H7 (cell line): ENCODE measurements at regions not wholly inside any gene's neighbourhood (a gene's known extent, or its start where the extent isn't known, plus 50 kb on each side); places are given as distances from the start of the nearest gene placed in this dataset.
"Not testable (repeated sequence)": the region's sequence is repeated elsewhere in the genome, so short reads cannot be mapped to it uniquely, and the experiment has no call there.

ENCODE experiments used
- DNase-seq: peaks from one replicate; pipeline ENCODE4 v3.0.0; 2012
- H3K27me3 ChIP-seq: 2 replicates; pipeline ENCODE4 v1.6.0; 2011; ENCODE audit warnings: mild to moderate bottlenecking, low read length; ENCODE audit not compliant: control insufficient read depth, insufficient read depth
- H3K36me3 ChIP-seq: replicated peaks from 2 replicates; pipeline ENCODE4 v1.5.1; 2011; ENCODE audit warnings: low read length; ENCODE audit not compliant: control insufficient read depth, insufficient read depth
- H3K4me3 ChIP-seq: 2 replicates; pipeline ENCODE4 v1.5.1; 2011; ENCODE audit warnings: low read depth, mild to moderate bottlenecking, control low read depth, low read length, moderate library complexity; ENCODE audit not compliant: insufficient read depth

- Histone ChIP-seq H3K36me3 (no peaks in the 10 kb centered on the region), H3K27me3 (no peaks in the 10 kb centered on the region), H3K4me3 (no peak overlapping the region)
- DNase-seq, result no peak
Measured at GRCh38 chr10:44267007-44267406, 117.9 kb downstream of the CXCL12 start.

GRCh38 chr10:44264244-44264643, 120.7 kb downstream of the CXCL12 start:
- Histone ChIP-seq H3K27me3 (no peaks in the 10 kb centered on the region), H3K4me3 (no peak overlapping the region), H3K36me3 (no peaks in the 10 kb centered on the region)
- DNase-seq, result no peak

DNA sequence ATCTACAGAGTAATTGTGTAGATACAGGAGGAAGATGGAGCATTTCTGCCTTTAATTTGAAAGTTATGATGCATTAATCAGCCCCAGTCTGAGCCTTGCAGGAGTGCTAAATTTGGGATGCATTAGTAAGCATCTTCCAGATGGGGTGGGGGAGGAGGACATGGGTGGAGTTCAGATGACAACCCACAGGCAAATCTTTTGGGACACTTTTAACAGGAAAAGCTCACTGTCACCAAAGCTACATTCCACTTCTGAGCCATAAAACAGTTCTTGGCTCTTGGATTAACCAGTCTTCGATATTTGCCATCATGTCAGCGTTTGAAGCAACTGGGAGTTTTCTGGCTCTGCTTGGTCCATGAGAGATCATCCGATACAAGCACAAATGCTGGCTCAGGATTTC, 121.1 kb downstream of the CXCL12 start:
- Histone ChIP-seq H3K4me3 (no peak overlapping the region), H3K36me3 (no peaks in the 10 kb centered on the region), H3K27me3 (no peaks in the 10 kb centered on the region)
- DNase-seq, result no peak

- Histone ChIP-seq H3K4me3 (no peak overlapping the region), H3K27me3 (no peaks in the 10 kb centered on the region), H3K36me3 (no peaks in the 10 kb centered on the region)
- no peak for DNase-seq
Measured at GRCh38 chr10:44262551-44263251, 122.2 kb downstream of the CXCL12 start.

GRCh38 chr10:44261710-44262455, 123.0 kb downstream of the CXCL12 start:
- no peaks in the 10 kb centered on the region for H3K36me3 ChIP-seq
- no peaks in the 10 kb centered on the region for H3K27me3 ChIP-seq
- DNase-seq, result no peak
- H3K4me3 ChIP-seq, result no peak overlapping the region

GRCh38 chr10:44261296-44261695, 123.6 kb downstream of the CXCL12 start:
- no peak overlapping the region for H3K4me3 ChIP-seq
- H3K27me3 ChIP-seq, result no peaks in the 10 kb centered on the region
- DNase-seq, result no peak
- no peaks in the 10 kb centered on the region for H3K36me3 ChIP-seq

- no peaks in the 10 kb centered on the region for H3K27me3 ChIP-seq
- DNase-seq, result no peak
- H3K4me3 ChIP-seq, result no peak overlapping the region
- no peaks in the 10 kb centered on the region for H3K36me3 ChIP-seq
Measured at GRCh38 chr10:44260286-44260928, 124.5 kb downstream of the CXCL12 start.

- Histone ChIP-seq H3K36me3 (no peaks in the 10 kb centered on the region), H3K4me3 (no peak overlapping the region), H3K27me3 (no peaks in the 10 kb centered on the region)
- no peak for DNase-seq
Measured at GRCh38 chr10:44259090-44259874, 125.6 kb downstream of the CXCL12 start.

DNA sequence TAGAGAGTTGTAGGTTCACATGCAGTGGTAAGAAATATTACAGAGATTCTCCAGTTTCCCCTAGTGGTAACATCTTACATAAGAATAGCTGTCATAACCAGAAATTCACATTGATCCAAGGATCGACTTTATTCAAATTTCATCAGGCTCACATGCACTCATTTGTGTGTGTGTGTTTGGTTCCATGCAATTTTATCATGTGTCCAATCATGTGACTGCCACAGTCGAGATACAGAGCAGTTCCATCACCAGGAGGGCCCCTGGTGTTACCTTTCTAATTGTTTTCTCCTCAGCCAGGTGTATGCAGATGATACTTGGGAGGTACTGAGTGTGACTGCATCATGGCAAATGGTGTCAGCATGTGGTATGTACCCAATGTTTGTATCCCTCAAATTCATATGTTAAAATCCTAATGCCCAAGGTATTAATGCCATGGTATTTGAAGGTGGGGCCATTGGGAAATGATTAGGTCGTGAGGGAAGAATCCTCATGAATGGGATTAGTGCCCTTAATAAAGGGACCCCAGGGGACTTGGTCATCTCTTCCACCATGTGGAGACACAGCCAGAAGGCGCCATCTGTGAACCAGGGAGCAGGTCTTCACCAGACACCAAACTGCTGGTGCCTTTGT, 126.3 kb downstream of the CXCL12 start:
- Histone ChIP-seq H3K27me3 (no peaks in the 10 kb centered on the region), H3K4me3 (no peak overlapping the region), H3K36me3 (no peaks in the 10 kb centered on the region)
- no peak for DNase-seq

DNA sequence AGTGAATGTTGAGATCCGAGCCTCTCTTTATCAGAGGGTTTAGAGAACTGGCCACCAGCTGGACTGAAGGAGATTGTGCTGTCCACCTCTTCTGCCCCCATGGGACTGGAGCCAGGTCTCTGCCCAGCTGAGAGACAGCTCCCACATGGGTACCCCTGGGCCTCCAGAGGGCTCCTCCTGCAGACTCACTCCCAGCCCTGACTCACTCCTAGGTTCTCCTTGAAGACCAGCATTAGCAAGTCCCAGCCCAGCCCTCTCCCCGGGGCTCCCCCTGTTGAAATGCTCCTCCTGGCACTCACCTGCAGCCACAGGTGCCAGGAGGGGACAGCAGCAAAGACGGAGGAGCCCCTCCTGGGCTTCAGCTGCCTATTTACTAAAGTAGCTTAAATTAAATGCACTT, 126.9 kb downstream of the CXCL12 start:
- no peaks in the 10 kb centered on the region for H3K36me3 ChIP-seq
- H3K4me3 ChIP-seq, result no peak overlapping the region
- no peaks in the 10 kb centered on the region for H3K27me3 ChIP-seq
- DNase-seq, result peak; percentile 59

DNA sequence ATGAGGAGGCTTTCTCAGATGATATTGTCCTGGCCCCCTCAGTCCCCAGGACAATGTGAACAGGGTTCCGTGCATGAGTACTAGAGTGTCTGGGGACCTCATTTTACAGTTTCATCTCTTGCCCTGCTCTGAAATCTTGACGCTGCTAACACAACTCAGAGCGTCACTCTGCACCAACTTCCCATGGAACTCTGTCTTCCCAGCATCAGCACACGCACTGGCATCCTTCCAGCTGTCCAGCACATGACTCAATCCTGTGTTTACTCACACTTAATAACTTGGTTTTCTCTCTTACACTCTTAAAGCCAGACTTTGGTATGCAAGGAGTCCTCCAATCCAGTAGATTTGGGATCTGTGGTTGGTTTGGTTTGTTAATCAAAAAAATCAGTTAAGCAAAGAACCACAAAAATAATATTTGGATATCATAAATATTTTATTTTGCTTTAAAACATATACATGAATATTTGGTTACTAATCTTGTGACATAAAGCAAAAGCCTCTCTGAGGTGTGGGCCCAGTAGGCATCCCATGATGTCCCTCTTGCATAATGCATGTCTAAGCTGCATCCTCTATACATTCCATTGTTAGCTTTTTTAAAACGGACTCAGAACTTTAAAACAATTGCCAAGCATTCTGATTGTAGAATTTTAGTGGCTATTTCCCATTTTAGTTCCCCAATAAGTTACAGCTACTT, 131.0 kb downstream of the CXCL12 start:
- no peaks in the 10 kb centered on the region for H3K36me3 ChIP-seq
- DNase-seq, result no peak
- H3K4me3 ChIP-seq, result no peak overlapping the region

DNA sequence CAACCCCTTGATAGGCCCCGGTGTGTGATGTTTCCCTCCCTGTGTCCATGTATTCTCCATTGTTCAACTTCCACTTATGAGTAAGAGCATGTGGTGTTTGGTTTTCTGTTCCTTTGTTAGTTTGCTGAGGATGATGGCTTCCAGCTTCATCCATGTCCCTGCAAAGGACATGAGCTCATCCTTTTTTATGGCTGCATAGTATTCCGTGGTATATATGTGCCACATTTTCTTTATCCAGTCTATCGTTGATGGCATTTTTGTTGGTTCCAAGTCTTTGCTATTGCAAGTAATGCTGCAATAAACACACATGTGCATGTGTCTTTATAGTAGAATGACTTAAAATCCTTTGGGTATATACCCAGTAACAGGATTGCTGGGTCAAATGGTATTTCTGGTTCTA, 132.3 kb downstream of the CXCL12 start:
- not testable (repeated sequence) for H3K4me3 ChIP-seq, H3K36me3 ChIP-seq, H3K27me3 ChIP-seq, DNase-seq

More for the DNA sequence above, 131.0 kb downstream of the CXCL12 start:
- H3K27me3 ChIP-seq, result no peaks in the 10 kb centered on the region

DNA sequence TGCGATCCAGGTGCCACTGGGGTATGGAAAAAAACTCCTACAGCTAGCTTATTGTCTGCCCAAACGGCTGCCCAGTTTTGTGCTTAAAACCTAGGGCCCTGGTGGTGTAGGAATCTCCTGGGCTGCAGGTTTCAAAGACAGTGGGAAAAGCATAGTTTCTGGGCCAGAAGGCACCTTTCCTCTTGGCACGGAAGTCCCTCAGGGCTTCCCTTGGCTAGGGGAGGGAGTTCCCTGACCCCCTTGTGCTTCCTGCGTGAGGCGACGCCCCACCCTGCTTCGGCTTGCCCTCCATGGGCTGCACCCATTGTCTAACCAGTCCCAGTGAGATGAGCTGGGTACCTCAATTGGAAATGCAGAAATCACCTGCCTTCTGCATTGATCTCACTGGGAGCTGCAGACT, 135.0 kb downstream of the CXCL12 start:
- not testable (repeated sequence) for DNase-seq, H3K4me3 ChIP-seq, H3K27me3 ChIP-seq, H3K36me3 ChIP-seq

DNA sequence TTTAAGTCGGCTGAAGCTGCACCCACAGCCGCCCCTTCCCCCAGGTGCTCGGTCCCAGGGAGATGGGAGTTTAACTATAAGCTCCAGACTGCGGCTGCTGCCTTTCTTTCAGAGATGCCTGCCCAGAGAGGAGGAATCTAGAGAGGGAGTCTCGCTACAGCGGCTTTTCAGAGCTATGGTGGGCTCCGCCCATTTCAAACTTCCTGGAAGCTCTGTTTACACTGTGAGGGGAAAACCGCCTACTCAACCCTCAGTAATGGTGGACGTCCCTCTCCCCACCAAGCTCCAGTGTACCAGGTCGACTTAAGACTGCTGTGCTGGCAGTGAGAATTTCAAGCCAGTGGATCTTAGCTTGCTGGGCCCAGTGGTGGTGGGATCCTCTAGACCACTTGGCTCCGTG, 135.4 kb downstream of the CXCL12 start:
- no peaks in the 10 kb centered on the region for H3K27me3 ChIP-seq
- no peak for DNase-seq
- H3K4me3 ChIP-seq, result no peak overlapping the region; the same call in 1 of the 2 replicates

More for the DNA sequence above, 135.4 kb downstream of the CXCL12 start:
- no peaks in the 10 kb centered on the region for H3K36me3 ChIP-seq
